ENCODE measurements at regions not wholly inside any gene's neighbourhood (a gene's known extent, or its start where the extent isn't known, plus 50 kb on each side); places are given as distances from the start of the nearest gene placed in this dataset.

DNA sequence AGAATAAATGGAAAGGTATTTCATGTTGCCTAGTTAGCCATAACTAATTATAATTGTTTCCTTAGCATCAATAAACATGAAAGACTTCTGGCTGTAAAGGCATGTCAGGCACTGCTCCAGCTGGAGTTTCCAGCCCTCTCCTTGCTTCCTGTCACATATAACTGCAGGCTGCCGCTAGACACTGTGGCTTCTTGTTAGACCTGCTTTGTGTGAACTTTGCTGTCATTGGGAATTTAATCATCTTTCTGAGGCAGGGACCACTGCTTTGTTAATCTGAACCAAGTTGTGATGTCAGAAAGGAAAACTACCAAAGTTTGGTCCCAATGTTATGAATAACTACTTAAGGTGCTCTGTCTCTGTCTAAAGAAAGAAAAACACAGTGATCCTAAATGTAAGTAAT is 90.3 kb upstream of the DUSP10 start:
- TF ChIP-seq, protein P1, sequence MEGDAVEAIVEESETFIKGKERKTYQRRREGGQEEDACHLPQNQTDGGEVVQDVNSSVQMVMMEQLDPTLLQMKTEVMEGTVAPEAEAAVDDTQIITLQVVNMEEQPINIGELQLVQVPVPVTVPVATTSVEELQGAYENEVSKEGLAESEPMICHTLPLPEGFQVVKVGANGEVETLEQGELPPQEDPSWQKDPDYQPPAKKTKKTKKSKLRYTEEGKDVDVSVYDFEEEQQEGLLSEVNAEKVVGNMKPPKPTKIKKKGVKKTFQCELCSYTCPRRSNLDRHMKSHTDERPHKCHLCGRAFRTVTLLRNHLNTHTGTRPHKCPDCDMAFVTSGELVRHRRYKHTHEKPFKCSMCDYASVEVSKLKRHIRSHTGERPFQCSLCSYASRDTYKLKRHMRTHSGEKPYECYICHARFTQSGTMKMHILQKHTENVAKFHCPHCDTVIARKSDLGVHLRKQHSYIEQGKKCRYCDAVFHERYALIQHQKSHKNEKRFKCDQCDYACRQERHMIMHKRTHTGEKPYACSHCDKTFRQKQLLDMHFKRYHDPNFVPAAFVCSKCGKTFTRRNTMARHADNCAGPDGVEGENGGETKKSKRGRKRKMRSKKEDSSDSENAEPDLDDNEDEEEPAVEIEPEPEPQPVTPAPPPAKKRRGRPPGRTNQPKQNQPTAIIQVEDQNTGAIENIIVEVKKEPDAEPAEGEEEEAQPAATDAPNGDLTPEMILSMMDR (IDR thresholded peaks at IDR 0.05; ENCODE audit: low read depth, low read length), result no peak
- no peak for TF ChIP-seq EZH2phosphoT487 (IDR thresholded peaks at IDR 0.05; ENCODE audit: low read depth)
